ENCODE measurements at regions not wholly inside any gene's neighbourhood (a gene's known extent, or its start where the extent isn't known, plus 50 kb on each side); places are given as distances from the start of the nearest gene placed in this dataset.

DNA sequence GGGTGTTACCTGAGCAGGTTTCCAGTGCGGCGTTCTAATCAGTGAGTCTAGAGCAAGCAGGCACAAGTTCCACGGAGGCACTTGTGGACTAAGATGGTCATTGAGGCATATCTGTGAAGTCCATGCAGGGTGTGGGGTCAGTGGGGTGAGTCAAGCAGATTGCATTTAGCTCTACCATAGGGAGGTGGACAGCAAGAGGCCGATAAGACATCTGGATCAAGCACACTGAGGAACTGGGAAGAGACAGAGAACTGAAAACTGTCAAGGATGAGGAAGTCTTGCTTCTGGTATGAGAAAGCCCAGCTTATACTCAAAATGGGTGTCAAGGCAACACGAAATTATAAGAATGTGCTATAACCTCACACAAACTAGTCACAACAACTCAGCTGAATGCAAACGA, 61.2 kb upstream of the SLC39A10 start:
- TF ChIP-seq, protein P1, sequence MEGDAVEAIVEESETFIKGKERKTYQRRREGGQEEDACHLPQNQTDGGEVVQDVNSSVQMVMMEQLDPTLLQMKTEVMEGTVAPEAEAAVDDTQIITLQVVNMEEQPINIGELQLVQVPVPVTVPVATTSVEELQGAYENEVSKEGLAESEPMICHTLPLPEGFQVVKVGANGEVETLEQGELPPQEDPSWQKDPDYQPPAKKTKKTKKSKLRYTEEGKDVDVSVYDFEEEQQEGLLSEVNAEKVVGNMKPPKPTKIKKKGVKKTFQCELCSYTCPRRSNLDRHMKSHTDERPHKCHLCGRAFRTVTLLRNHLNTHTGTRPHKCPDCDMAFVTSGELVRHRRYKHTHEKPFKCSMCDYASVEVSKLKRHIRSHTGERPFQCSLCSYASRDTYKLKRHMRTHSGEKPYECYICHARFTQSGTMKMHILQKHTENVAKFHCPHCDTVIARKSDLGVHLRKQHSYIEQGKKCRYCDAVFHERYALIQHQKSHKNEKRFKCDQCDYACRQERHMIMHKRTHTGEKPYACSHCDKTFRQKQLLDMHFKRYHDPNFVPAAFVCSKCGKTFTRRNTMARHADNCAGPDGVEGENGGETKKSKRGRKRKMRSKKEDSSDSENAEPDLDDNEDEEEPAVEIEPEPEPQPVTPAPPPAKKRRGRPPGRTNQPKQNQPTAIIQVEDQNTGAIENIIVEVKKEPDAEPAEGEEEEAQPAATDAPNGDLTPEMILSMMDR (IDR thresholded peaks at IDR 0.05; ENCODE audit: insufficient read depth, low read depth, low read length): no peak
- no peak for TF ChIP-seq EZH2 (IDR thresholded peaks at IDR 0.05; ENCODE audit: insufficient read depth, low read length)
